IMR-90 (cell line): ENCODE measurements at regions not wholly inside any gene's neighbourhood (a gene's known extent, or its start where the extent isn't known, plus 50 kb on each side); places are given as distances from the start of the nearest gene placed in this dataset.

ENCODE experiments used
- ATAC-seq: fragments of 200-7000 bp; cut with Tn5 transposase; 2 replicates; pipeline ENCODE4 v1.9.1; 2020; ENCODE audit warnings: low read depth, mild to moderate bottlenecking, moderate library complexity
- BruUV-seq: library from RNA; stranded (reverse); fragments of 400-500 nt; replicated peaks from 2 replicates; lab custom pipeline; 2021; lab: Mats Ljungman, UMichigan
- CTCF ChIA-PET: fragments of 300-600 bp; formaldehyde crosslinking; extraction: SDS; loops from one replicate; lab custom pipeline; 2021; ENCODE audit warnings: antibody characterized with exemption; lab: Yijun Ruan, JAX
- POLR2A ChIA-PET: fragments of 300-600 bp; sonication (Branson Sonifier 250); formaldehyde crosslinking; loops from one replicate; lab custom pipeline; 2022; ENCODE audit warnings: antibody characterized with exemption; ENCODE audit not compliant: unreplicated experiment; lab: Charles Lee
- DNase-seq: peaks from one replicate; pipeline ENCODE4 v3.0.0; 2013
- H2AFZ ChIP-seq: replicated peaks from 2 replicates; pipeline ENCODE3; 2013; ENCODE audit warnings: low read length, mild to moderate bottlenecking; ENCODE audit not compliant: poor library complexity
- H2AK5ac ChIP-seq: 2 replicates; pipeline ENCODE4 v1.6.1; 2013; ENCODE audit warnings: low read depth, low read length, inconsistent platforms
- H2AK9ac ChIP-seq: replicated peaks from 2 replicates; pipeline ENCODE3; 2013; ENCODE audit warnings: mild to moderate bottlenecking, low read depth, low read length, moderate library complexity; ENCODE audit not compliant: poor library complexity
- H2BK120ac ChIP-seq: 2 replicates; pipeline ENCODE4 v1.6.1; 2013; ENCODE audit warnings: low read depth, low read length, inconsistent platforms
- H2BK15ac ChIP-seq: 3 replicates; pipeline ENCODE4 v1.6.1; 2013; ENCODE audit warnings: low read depth, low read length, inconsistent platforms
- H2BK20ac ChIP-seq: 2 replicates; pipeline ENCODE4 v1.6.1; 2013; ENCODE audit warnings: low read depth, mild to moderate bottlenecking, inconsistent platforms, low read length, moderate library complexity
- H2BK5ac ChIP-seq: 2 replicates; pipeline ENCODE4 v1.6.1; 2013; ENCODE audit warnings: mild to moderate bottlenecking, low read depth, low read length, inconsistent platforms; ENCODE audit not compliant: poor library complexity, severe bottlenecking
- H3K14ac ChIP-seq: replicated peaks from 2 replicates; pipeline ENCODE4 v1.6.1; 2013; ENCODE audit warnings: low read depth, low read length, inconsistent platforms
- H3K18ac ChIP-seq: 2 replicates; pipeline ENCODE4 v1.6.1; 2013; ENCODE audit warnings: low read depth, low read length, control low read depth
- H3K23ac ChIP-seq: 2 replicates; pipeline ENCODE4 v1.6.1; 2013; ENCODE audit warnings: low read depth, low read length, inconsistent platforms
- H3K27ac ChIP-seq: 2 replicates; pipeline ENCODE4 v1.5.1; 2013; ENCODE audit warnings: mild to moderate bottlenecking, control low read depth, low read length; ENCODE audit not compliant: insufficient read depth
- H3K27me3 ChIP-seq: 2 replicates; pipeline ENCODE4 v1.6.1; 2013; ENCODE audit warnings: low read length; ENCODE audit not compliant: control insufficient read depth, insufficient read depth
- H3K36me3 ChIP-seq: 2 replicates; pipeline ENCODE4 v1.6.1; 2013; ENCODE audit warnings: low read length, mixed read lengths; ENCODE audit not compliant: control insufficient read depth, insufficient read depth
- H3K4ac ChIP-seq: 2 replicates; pipeline ENCODE4 v1.6.1; 2013; ENCODE audit warnings: low read depth, low read length, inconsistent platforms
- H3K4me1 ChIP-seq: 2 replicates; pipeline ENCODE4 v1.6.1; 2013; ENCODE audit warnings: low read length, mixed read lengths; ENCODE audit not compliant: control insufficient read depth, insufficient read depth
- H3K4me2 ChIP-seq: 2 replicates; pipeline ENCODE4 v1.6.1; 2013; ENCODE audit warnings: low read depth, mild to moderate bottlenecking, control low read depth, low read length, moderate library complexity
- H3K4me3 ChIP-seq: 2 replicates; pipeline ENCODE4 v1.5.1; 2013; ENCODE audit warnings: low read depth, mild to moderate bottlenecking, control low read depth, low read length, moderate library complexity; ENCODE audit not compliant: insufficient read depth
- H3K56ac ChIP-seq: 2 replicates; pipeline ENCODE4 v1.6.1; 2013; ENCODE audit warnings: low read length, inconsistent platforms; ENCODE audit not compliant: insufficient read depth; ENCODE audit errors: extremely low read depth
- H3K79me1 ChIP-seq, 2 experiments: 2 replicates each; pipeline ENCODE4 v1.6.1; 2013; ENCODE audit warnings: low read length in 2 of 2, inconsistent platforms in 1 of 2, low read depth in 1 of 2
- H3K9ac ChIP-seq: 2 replicates; pipeline ENCODE4 v1.6.1; 2013; ENCODE audit warnings: low read depth, low read length, control low read depth
- H3K9me1 ChIP-seq: 2 replicates; pipeline ENCODE4 v1.6.1; 2013; ENCODE audit warnings: low read length, inconsistent platforms; ENCODE audit not compliant: insufficient read depth
- H3K9me3 ChIP-seq: 2 replicates; pipeline ENCODE4 v1.6.1; 2013; ENCODE audit warnings: low read length; ENCODE audit not compliant: control insufficient read depth, insufficient read depth
- H4K20me1 ChIP-seq: 2 replicates; pipeline ENCODE4 v1.6.1; 2013; ENCODE audit warnings: low read length, inconsistent platforms; ENCODE audit not compliant: insufficient read depth
- H4K5ac ChIP-seq: 2 replicates; pipeline ENCODE4 v1.6.1; 2013; ENCODE audit warnings: mild to moderate bottlenecking, low read depth, low read length, control low read depth
- H4K8ac ChIP-seq, 2 experiments: 2 replicates each; pipeline ENCODE4 v1.6.1; 2013; ENCODE audit warnings: low read depth in 2 of 2, low read length in 2 of 2, control low read depth in 1 of 2, inconsistent platforms in 1 of 2
- H4K91ac ChIP-seq: 2 replicates; pipeline ENCODE4 v1.6.1; 2013; ENCODE audit warnings: low read depth, low read length, inconsistent platforms; ENCODE audit not compliant: insufficient read depth
- RFX5 ChIP-seq: IDR thresholded peaks from 2 replicates; pipeline ENCODE4 v1.8.0; 2012; ENCODE audit warnings: low read depth, mild to moderate bottlenecking, low read length, moderate library complexity
- WGBS, 2 experiments: methylation state at CpG; one replicate each; pipeline versions ENCODE4 v1.1.5 to v1.1.7; 2013; ENCODE audit warnings: missing lambda C conversion rate in 2 of 2; ENCODE audit not compliant: insufficient read length in 1 of 2; ENCODE audit errors: extremely low coverage in 2 of 2; 5-methylcytosine and 5-hydroxymethylcytosine counted together
- dilution Hi-C: fragments of 300-500 bp; cut with HindIII; formaldehyde crosslinking; loops from one replicate; pipeline ENCODE4 v1.14.3; 2018; ENCODE audit warnings: low sequenced_read_pairs; ENCODE audit not compliant: unreplicated experiment
- in situ Hi-C: fragments of 300-500 bp; cut with MboI; formaldehyde crosslinking; loops from 3 replicates; pipeline ENCODE4 v1.14.3; 2019; ENCODE audit warnings: low sequenced_read_pairs, inconsistent platforms, mixed read lengths
- intact Hi-C: fragments of 100-400 bp; cut with micrococcal nuclease; formaldehyde crosslinking; loops from 2 replicates; pipeline ENCODE4 v1.10.0; 2022
- TF ChIP-seq, protein P1 (sequence below): conservative IDR thresholded peaks from 2 replicates; pipeline ENCODE4 v1.5.1; 2012; ENCODE audit warnings: mild to moderate bottlenecking, low read depth, low read length, improper control_type of control experiment

- no peak overlapping the region for H4K91ac ChIP-seq
- dilution Hi-C loops: no loop called here
- H4K8ac ChIP-seq: no peak overlapping the region
- POLR2A ChIA-PET: no interaction called here
- no peak overlapping the region for H3K23ac ChIP-seq
- no peak overlapping the region for H3K18ac ChIP-seq
- H2AK5ac ChIP-seq: no peak overlapping the region
- no peaks in the 10 kb centered on the region for H4K20me1 ChIP-seq
- intact Hi-C loops: no loop called here
- no peak overlapping the region for H2BK15ac ChIP-seq
- no peak overlapping the region for H3K27ac ChIP-seq
- H4K5ac ChIP-seq: no peak overlapping the region
- H3K56ac ChIP-seq: no peak overlapping the region
- H3K9me3 ChIP-seq: no peaks in the 10 kb centered on the region
- peaks cover 6% of the 10 kb centered on the region for H3K27me3 ChIP-seq
- no peak overlapping the region for H3K4ac ChIP-seq
- no TSS peak for BruUV-seq
- H3K9me1 ChIP-seq: no peaks in the 10 kb centered on the region
- ATAC-seq: no peak
- H2BK120ac ChIP-seq: no peak overlapping the region
- DNase-seq: no peak
- TF ChIP-seq, protein P1, sequence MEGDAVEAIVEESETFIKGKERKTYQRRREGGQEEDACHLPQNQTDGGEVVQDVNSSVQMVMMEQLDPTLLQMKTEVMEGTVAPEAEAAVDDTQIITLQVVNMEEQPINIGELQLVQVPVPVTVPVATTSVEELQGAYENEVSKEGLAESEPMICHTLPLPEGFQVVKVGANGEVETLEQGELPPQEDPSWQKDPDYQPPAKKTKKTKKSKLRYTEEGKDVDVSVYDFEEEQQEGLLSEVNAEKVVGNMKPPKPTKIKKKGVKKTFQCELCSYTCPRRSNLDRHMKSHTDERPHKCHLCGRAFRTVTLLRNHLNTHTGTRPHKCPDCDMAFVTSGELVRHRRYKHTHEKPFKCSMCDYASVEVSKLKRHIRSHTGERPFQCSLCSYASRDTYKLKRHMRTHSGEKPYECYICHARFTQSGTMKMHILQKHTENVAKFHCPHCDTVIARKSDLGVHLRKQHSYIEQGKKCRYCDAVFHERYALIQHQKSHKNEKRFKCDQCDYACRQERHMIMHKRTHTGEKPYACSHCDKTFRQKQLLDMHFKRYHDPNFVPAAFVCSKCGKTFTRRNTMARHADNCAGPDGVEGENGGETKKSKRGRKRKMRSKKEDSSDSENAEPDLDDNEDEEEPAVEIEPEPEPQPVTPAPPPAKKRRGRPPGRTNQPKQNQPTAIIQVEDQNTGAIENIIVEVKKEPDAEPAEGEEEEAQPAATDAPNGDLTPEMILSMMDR: no peak
- no peak for TF ChIP-seq RFX5
- H3K14ac ChIP-seq: no peak overlapping the region
- H2AFZ ChIP-seq: no peak overlapping the region
- H3K9ac ChIP-seq: no peak overlapping the region
- no peak overlapping the region for H3K4me3 ChIP-seq
- WGBS, 2 experiments: no CpG with 5 or more reads among the region's 2 CpGs
- no peak overlapping the region for H3K4me2 ChIP-seq
- CTCF ChIA-PET: no interaction called here
- H2AK9ac ChIP-seq: no peak overlapping the region
- H2BK20ac ChIP-seq: no peak overlapping the region
- no peak overlapping the region for H2BK5ac ChIP-seq
- no peaks in the 10 kb centered on the region for H3K36me3 ChIP-seq
- in situ Hi-C loops: no loop called here
- peaks cover 4% of the 10 kb centered on the region for H3K4me1 ChIP-seq
- H3K79me1 ChIP-seq: no peaks in the 10 kb centered on the region
Observed at GRCh38 chr6:6812427-6812826, 223.9 kb downstream of the LY86 start.
